Loucy (cell line): ENCODE measurements at regions not wholly inside any gene's neighbourhood (a gene's known extent, or its start where the extent isn't known, plus 50 kb on each side); places are given as distances from the start of the nearest gene placed in this dataset.

Experiments
- H2AFZ ChIP-seq: fragments of 200-600 bp; sonication (generic); 2 replicates; pipeline ENCODE4 v1.6.0; 2016; ENCODE audit warnings: antibody characterized with exemption, mild to moderate bottlenecking, low read length, moderate library complexity
- H3F3A ChIP-seq: fragments of 200-600 bp; 2 replicates; pipeline ENCODE4 v1.6.0; 2016; ENCODE audit warnings: antibody characterized with exemption, low read depth, mild to moderate bottlenecking
- H3K27me3 ChIP-seq: fragments of 200-600 bp; sonication (generic); 2 replicates; pipeline ENCODE4 v1.6.1; 2014; ENCODE audit warnings: low read length, mild to moderate bottlenecking; ENCODE audit not compliant: insufficient read depth, poor library complexity, severe bottlenecking
- H3K36me3 ChIP-seq: fragments of 200-600 bp; sonication (generic); 2 replicates; pipeline ENCODE4 v1.6.1; 2016; ENCODE audit warnings: low read length; ENCODE audit not compliant: insufficient read depth
- H3K4me1 ChIP-seq: fragments of 200-600 bp; sonication (generic); 2 replicates; pipeline ENCODE4 v1.5.1; 2014; ENCODE audit warnings: low read length, mild to moderate bottlenecking; ENCODE audit not compliant: insufficient read depth, poor library complexity, severe bottlenecking
- H3K4me2 ChIP-seq: fragments of 200-600 bp; sonication (generic); 2 replicates; pipeline ENCODE4 v1.6.0; 2014; ENCODE audit warnings: antibody characterized with exemption, low read length, low read depth, mild to moderate bottlenecking; ENCODE audit not compliant: poor library complexity, severe bottlenecking
- H3K4me3 ChIP-seq: fragments of 200-600 bp; sonication (generic); 2 replicates; pipeline ENCODE4 v1.5.1; 2014; ENCODE audit warnings: low read length, mild to moderate bottlenecking, mixed read lengths; ENCODE audit not compliant: poor library complexity, severe bottlenecking
- H3K79me2 ChIP-seq: fragments of 200-600 bp; sonication (generic); 2 replicates; pipeline ENCODE4 v1.6.1; 2014; ENCODE audit warnings: low read length; ENCODE audit not compliant: insufficient read depth
- H3K9ac ChIP-seq: fragments of 200-600 bp; sonication (generic); 2 replicates; pipeline ENCODE4 v1.6.0; 2014; ENCODE audit warnings: mild to moderate bottlenecking, low read depth, low read length, moderate library complexity; ENCODE audit not compliant: poor library complexity, severe bottlenecking
- H3K9me2 ChIP-seq: fragments of 200-600 bp; sonication (generic); replicated peaks from 2 replicates; pipeline ENCODE4 v1.6.1; 2016; ENCODE audit warnings: low read depth, low read length, mixed read lengths
- H3K9me3 ChIP-seq: fragments of 200-600 bp; sonication (generic); 2 replicates; pipeline ENCODE4 v1.6.1; 2014; ENCODE audit warnings: mild to moderate bottlenecking, antibody characterized with exemption, low read length, low read depth; ENCODE audit not compliant: insufficient read depth
- H4K20me1 ChIP-seq: fragments of 200-600 bp; sonication (generic); 2 replicates; pipeline ENCODE4 v1.6.0; 2014; ENCODE audit warnings: antibody characterized with exemption, low read length, mild to moderate bottlenecking; ENCODE audit not compliant: insufficient read depth, poor library complexity, severe bottlenecking
- CTCF ChIP-seq: fragments of 200-600 bp; sonication (generic); conservative IDR thresholded peaks from 2 replicates; pipeline ENCODE4 v1.5.1; 2014; ENCODE audit warnings: mild to moderate bottlenecking, antibody characterized with exemption, low read length
- EZH2phosphoT487 ChIP-seq: fragments of 200-600 bp; IDR thresholded peaks from 2 replicates; pipeline ENCODE4 v1.6.1; 2018; ENCODE audit warnings: antibody characterized with exemption, mild to moderate bottlenecking, moderate library complexity, borderline replicate concordance

GRCh38 chr11:50170115-50170514 lies 137.4 kb downstream of the OR4C45 start:
- Histone ChIP-seq H3K79me2 (no peaks in the 10 kb centered on the region), H3K4me2 (no peak overlapping the region), H3K9ac (no peak overlapping the region), H3K27me3 (no peaks in the 10 kb centered on the region), H2AFZ (no peak overlapping the region), H3K4me3 (no peak overlapping the region), H3K4me1 (no peaks in the 10 kb centered on the region), H3K9me2 (no peaks in the 10 kb centered on the region), H4K20me1 (no peaks in the 10 kb centered on the region), H3K9me3 (no peaks in the 10 kb centered on the region), H3F3A (no peaks in the 10 kb centered on the region), H3K36me3 (no peaks in the 10 kb centered on the region)
- TF ChIP-seq EZH2phosphoT487 (no peak), CTCF (no peak)

GRCh38 chr11:50174189-50174588 lies 141.5 kb downstream of the OR4C45 start:
- Histone ChIP-seq H2AFZ (no peak overlapping the region), H3K27me3 (no peaks in the 10 kb centered on the region), H3K79me2 (no peaks in the 10 kb centered on the region), H4K20me1 (no peaks in the 10 kb centered on the region), H3K9me2 (no peaks in the 10 kb centered on the region), H3K36me3 (no peaks in the 10 kb centered on the region), H3F3A (no peaks in the 10 kb centered on the region), H3K9ac (no peak overlapping the region), H3K4me3 (no peak overlapping the region), H3K4me1 (no peaks in the 10 kb centered on the region), H3K9me3 (no peaks in the 10 kb centered on the region), H3K4me2 (no peak overlapping the region)
- TF ChIP-seq EZH2phosphoT487 (no peak), CTCF (no peak)

GRCh38 chr11:50174975-50175374 lies 142.3 kb downstream of the OR4C45 start:
- H3K27me3 ChIP-seq: no peaks in the 10 kb centered on the region
- no peak overlapping the region for H2AFZ ChIP-seq
- no peaks in the 10 kb centered on the region for H3K9me3 ChIP-seq
- H3K4me2 ChIP-seq: no peak overlapping the region
- no peaks in the 10 kb centered on the region for H3F3A ChIP-seq
- H4K20me1 ChIP-seq: no peaks in the 10 kb centered on the region
- TF ChIP-seq EZH2phosphoT487: no peak
- no peak for TF ChIP-seq CTCF
- H3K4me1 ChIP-seq: no peaks in the 10 kb centered on the region
- H3K9ac ChIP-seq: no peak overlapping the region
- no peaks in the 10 kb centered on the region for H3K79me2 ChIP-seq
- no peak overlapping the region for H3K4me3 ChIP-seq
- no peaks in the 10 kb centered on the region for H3K9me2 ChIP-seq
- no peaks in the 10 kb centered on the region for H3K36me3 ChIP-seq
